NCI-H187 (cell line): ENCODE measurements at regions not wholly inside any gene's neighbourhood (a gene's known extent, or its start where the extent isn't known, plus 50 kb on each side); places are given as distances from the start of the nearest gene placed in this dataset.

Experiments used
- DNase-seq, 2 experiments: peaks; one replicate each; lab custom pipeline; 2025; lab: John Stamatoyannopoulos, UW

- DNase-seq: no peak
Measured at GRCh38 chrX:125003746-125004446, 315.8 kb upstream of the TEX13C start.

- no peak for DNase-seq
Measured at GRCh38 chrX:125004799-125005198, 314.9 kb upstream of the TEX13C start.

- DNase-seq: no peak
Measured at GRCh38 chrX:125005863-125006262, 313.8 kb upstream of the TEX13C start.

- no peak for DNase-seq
Measured at GRCh38 chrX:125006704-125007103, 313.0 kb upstream of the TEX13C start.

GRCh38 chrX:125012585-125012984, 307.1 kb upstream of the TEX13C start:
- no peak for DNase-seq

GRCh38 chrX:125029131-125029530, 290.5 kb upstream of the TEX13C start:
- no peak for DNase-seq
